ENCODE measurements at regions not wholly inside any gene's neighbourhood (a gene's known extent, or its start where the extent isn't known, plus 50 kb on each side); places are given as distances from the start of the nearest gene placed in this dataset.

DNA sequence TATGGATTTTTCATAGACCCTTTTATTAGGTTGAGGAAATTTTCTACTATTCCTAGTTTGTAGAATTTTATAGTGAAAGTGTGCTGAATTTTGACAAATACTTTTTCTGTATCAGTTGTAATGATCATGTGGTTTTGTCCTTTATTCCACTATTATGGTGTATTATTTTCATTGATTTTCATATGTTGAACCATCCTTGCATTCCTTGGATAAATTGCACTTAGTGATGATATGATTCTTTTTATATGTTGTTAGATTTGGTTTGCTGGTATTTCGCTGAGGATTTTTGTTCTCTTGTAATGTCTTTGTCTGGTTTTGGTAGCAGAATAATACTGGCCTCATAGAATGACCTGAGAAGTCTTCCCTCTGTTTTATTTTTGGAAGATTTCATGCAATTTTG is 140.6 kb upstream of the CDK6 start:
- TF ChIP-seq, protein P1, sequence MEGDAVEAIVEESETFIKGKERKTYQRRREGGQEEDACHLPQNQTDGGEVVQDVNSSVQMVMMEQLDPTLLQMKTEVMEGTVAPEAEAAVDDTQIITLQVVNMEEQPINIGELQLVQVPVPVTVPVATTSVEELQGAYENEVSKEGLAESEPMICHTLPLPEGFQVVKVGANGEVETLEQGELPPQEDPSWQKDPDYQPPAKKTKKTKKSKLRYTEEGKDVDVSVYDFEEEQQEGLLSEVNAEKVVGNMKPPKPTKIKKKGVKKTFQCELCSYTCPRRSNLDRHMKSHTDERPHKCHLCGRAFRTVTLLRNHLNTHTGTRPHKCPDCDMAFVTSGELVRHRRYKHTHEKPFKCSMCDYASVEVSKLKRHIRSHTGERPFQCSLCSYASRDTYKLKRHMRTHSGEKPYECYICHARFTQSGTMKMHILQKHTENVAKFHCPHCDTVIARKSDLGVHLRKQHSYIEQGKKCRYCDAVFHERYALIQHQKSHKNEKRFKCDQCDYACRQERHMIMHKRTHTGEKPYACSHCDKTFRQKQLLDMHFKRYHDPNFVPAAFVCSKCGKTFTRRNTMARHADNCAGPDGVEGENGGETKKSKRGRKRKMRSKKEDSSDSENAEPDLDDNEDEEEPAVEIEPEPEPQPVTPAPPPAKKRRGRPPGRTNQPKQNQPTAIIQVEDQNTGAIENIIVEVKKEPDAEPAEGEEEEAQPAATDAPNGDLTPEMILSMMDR (IDR thresholded peaks at IDR 0.05), result no peak
- TF ChIP-seq POLR2A (IDR thresholded peaks at IDR 0.05) (no peak), POLR2AphosphoS5 (IDR thresholded peaks at IDR 0.05) (no peak)

Data from stomach (tissue), 4 donors.